Stimulated activated CD4-positive, alpha-beta T cell treated with anti-CD3 and anti-CD28 coated beads, Interleukin-15, amount 100 ng/mL, for 1 hour (primary cell): ENCODE measurements at regions not wholly inside any gene's neighbourhood (a gene's known extent, or its start where the extent isn't known, plus 50 kb on each side); places are given as distances from the start of the nearest gene placed in this dataset.

ENCODE experiments used
- DNase-seq, 2 donors: peaks; one replicate each; pipeline ENCODE4 v3.0.0-alpha.2; 2020; ENCODE audit warnings: low read depth in 1 of 2, low spot score in 1 of 2

DNA sequence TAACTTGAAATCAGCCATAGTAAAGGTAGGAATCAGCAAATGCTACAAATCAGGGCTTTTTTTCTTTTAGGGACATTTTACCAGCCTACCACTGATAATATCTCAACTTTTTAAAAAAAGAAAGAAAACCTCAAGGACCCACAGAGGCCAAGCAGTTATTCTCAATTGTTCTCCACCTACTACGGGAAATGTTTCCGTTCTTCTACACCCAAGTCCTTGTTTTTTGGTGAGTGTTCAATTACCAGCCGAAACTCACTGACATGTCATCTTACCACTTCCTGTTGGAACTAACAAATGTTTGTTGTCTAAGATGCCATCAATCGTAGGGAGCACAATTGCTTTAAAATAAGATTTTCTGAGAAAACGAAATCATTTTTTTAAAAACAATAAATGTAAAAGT is 50.2 kb upstream of the CDK1 start:
- no peak for DNase-seq

DNA sequence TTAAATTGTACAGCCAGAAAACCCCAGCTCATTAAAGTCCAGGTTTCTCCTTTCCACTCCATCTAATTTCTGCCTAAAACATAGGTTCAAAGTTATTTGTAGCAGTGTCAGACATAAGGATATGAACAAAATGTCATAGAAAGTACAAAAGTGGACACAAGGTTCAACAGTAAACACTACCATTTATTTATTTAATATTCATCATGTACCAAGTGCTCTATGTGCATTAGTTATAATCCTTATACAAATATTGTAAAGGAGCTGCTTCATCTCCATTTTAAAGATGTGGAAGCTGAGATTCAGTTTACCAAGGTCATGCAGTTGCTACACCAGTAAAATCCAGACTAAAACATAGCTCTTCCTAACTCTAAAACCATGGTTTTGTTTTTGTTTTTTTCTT is 52.0 kb upstream of the CDK1 start:
- no peak for DNase-seq

DNA sequence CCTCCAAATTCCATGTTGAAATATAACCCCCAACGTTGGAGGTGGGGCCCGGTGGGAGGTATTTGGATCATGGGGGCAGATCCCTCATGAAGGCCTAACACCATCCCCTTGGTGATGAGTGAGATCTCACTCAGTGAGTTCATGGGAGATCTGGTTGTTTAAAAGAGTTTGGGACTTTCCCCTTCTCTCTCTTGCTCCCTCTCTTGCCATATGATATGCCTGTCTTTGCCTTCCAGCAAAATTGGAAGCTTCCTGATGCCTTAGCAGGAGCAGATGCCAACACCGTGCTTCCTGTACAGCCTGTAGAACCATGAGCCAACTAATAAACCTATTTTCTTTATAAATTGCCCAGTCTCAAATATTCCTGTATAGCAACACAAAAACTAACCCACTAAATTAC is 55.7 kb upstream of the CDK1 start:
- DNase-seq = no peak

DNA sequence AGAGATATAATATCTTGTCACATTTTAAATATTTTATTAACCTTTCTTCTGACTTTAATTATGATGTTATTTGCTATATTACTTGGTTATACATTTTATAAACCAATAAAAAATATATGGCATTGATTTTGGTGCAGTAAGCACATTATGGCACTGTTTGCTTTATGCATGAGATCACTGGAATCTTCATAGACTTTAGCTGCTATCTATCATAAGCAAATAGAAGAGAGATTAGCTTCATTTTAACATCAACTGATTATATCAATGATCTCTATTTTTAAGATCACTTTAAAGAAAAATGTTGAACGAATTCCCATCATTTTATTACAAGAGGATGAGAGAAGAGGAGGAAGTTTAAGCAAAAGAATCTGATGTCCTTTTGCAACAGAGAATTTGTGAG is 58.6 kb upstream of the CDK1 start:
- DNase-seq = no peak

DNA sequence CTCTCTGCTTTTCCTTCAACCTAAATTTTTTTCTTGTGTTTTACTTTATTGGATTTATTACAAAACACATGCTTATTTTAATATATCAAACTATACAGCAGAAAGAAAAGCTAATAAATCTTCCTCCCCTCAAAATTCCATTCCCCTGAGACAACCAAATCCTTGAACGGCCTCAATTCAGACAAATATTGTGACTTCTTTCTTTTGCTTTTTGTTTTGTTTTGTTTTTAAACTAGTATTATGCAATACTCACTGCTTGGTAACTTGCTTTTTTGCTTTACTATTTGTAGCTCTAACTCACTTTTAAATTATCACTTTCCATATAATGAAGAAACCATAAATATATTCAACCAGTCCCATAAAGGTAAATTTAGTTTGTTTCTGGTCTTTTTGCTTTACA is 59.4 kb upstream of the CDK1 start:
- no peak for DNase-seq

DNA sequence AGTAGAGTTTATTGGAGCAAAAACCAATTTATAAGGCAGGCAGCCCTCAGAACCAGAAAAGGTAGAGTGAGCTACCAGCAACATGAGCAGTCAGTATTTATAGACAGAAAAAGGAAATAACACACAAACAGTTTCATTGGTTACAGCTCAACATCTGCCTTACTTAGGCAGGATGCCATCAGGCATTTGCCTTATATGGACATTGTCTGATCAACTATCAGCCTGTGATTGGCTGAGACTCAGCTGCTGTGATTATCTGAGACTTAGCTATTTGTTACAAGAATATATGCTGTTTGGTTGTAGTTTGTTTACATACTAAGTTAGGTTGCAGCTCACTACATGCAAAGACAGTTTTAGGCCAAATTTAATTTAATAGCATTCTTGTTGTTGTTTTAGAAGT is 60.4 kb upstream of the CDK1 start:
- DNase-seq = no peak

DNA sequence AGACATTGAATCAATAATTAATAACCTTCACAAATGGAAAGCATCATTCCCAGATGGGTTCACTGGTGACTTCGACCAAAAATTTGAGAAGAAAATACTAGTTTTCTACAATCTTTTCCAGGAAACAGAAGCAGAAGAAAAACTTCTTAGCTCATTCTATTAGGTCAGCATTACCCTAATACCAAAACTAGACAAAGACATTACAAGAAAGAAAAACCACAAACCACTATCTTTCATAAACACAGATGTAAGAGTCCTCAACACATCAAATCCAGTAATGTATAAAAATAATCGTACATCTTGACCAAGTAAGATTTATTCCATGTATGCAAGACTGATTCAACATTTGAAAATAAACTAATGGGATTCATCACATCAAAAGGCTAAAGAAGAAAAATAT is 64.0 kb upstream of the CDK1 start:
- no peak for DNase-seq

DNA sequence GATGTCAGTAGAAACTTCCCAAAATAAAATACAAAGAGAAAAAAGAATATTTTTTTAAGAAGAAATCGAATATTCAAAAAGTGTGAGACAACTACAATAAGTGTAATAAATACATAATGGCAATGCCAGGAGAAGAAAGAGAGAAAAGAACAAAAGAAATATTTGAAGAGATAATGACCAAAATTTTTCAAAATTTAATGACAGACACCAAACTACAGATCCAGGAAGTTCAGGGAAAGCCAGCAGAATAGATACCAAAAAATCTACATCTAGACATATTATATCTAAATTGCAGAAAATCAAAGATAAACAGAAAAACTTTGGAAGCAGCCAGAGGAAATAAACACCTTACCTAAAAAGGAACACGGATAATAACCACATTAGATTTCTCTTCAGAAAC is 66.8 kb upstream of the CDK1 start:
- no peak for DNase-seq

DNA sequence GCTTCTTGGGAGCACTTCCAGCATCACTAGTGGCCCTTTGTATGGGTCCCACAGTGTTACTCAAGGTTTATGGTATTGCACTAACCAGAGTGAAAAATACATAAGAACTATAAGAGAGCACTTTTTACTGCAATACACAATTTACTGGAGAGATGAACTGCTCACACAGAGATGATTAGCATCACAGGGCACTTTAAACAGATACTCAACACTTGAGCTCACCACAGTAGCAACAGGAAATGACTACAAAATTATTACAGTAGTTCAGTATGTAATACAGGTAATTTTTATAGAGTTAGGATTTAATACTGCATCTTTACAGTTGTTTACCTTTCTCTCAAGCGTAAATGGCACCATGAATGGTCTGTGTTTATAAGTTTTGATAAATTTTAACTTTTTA is 68.2 kb upstream of the CDK1 start:
- DNase-seq = no peak

DNA sequence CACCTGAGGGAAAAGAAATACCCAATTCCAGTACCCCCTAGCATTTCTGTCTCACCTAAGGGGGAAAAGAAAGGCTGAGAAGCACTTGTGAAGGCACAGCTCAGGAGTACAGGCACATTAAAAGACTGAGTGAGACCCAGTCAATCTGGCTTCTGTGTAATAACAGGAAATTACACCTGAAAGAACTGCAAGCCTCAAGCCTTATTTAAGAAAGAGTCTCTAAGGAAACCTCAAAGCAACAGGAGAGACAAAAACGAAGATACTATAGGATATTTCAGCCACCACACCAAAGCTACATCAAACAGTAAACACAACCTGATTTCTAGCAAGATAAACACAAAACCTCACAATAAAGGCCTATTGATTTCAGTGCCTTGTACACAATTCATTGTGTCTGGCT is 69.6 kb upstream of the CDK1 start:
- DNase-seq = no peak

DNA sequence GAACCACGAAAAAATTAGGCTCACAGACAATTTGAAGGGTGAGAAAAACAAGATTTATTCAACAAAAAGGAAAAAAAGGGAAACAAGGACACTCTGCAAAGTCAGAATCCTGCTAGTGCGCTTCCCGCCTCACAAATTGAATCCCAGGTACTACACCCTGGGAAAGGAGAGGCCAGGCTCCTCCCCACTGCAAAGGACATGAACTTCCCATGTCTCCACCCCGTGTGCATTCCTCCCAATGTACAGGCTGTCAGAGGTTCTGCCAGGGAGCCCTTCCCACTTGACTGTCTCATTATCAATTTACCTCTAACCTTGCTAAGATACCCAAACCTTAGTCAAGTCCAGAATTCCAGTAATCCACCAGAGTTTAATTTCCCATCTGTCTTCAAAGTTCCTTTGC is 70.4 kb upstream of the CDK1 start:
- no peak for DNase-seq

DNA sequence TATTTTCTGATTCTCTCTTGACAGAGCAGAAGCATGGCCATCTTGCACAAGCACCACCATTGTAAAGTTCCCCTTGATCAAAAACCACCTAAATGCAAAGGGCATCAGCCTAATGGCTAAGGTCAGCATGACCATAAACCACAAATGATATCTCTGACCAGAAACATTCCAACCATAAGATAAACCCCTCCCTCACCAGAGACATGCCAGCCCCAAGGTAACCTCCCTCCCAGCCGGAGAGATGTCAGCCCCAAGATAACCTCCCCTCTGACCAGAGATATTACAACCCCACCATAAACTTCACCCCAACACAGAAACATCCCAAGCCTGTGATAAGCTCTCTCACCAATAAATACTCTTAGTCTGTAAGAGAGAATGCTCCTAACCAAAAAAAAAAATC is 72.1 kb upstream of the CDK1 start:
- no peak for DNase-seq

DNA sequence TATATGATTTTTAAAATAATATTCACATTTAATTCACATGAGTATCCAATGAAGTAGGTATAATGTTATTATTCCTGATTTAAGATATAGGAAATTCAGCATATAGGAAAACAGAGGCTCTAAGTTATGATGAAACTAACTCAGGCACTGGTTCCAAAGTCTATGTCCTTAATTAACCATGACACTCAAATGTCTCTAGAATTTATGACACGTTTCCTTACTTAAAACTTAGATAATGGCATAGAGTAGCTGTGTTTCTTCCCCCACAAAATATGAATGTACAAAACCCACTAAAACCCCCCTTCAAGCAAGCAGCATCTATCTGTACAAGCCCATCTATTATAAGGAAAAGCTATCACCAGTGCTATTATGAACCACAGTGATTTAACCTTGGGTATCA is 72.9 kb upstream of the CDK1 start:
- no peak for DNase-seq

DNA sequence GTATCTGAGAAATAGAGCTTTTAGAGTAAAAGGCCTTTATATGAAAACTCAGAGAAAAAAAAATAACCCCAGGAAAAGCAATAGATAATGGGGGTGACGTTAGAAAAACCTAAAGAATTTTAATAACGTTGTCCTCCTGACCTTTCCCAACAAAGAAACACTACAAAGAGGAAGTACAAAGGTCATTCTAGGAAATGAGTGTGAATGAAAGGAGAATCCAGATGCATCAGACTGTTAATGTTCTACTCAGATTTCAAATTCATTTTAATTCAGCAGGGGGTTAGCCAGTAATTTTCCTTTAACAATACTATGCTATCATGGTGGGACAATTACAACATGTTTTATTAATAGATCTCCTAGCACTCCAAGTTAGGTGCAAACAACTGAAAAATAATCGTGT is 73.8 kb upstream of the CDK1 start:
- no peak for DNase-seq

DNA sequence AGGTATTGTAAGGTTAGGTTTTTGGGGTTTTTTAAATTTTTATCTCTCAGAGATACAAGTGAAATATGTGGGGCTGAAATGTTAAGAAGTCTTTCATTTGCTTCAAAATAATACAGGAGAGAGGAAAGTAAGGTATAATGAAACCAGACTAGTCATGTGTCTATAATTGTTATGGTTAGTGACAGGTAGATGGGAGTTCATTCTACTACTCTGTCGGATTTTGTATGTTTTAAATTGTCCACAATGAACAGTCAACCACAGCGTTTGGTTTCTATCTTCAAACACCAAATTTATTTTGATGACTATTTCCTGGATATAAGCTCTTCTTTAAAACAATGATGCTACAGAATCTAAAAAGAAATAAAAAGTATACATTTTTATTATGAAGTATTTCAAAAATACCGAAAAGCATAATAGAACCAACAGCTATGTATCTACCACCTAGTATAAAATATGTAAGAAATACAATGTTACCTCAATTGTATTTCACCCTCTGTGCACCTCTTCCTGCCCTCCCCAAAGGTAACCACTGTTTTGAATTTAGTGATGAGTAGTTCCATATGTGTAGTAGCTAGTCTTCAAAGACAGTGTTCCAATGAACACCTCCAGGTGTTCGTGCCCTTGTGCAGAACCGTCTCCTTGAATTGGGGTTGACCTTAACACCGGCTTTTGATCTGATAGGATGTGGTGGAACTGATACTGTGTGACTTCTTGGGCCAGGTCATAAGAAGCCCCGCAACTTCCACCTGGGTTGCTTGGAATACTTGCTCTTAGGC is 74.8 kb upstream of the CDK1 start:
- no peak for DNase-seq

DNA sequence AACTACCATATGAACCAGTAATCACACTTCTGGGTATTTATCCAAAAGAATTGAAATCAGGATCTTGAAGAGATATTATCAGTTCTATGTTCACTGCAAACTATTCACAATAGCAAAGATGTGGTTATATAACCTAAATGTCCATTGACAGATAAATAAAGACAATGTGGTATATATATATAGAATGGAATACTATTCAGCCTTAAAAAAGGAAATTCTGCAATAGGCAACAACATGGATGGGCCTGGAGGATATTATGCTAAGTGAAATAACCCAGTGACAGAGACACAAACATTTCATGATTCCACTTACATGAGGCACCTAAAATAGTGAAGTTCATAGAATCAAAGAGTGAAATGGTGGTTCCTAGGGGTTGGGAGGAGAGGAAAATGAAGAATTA is 90.6 kb upstream of the CDK1 start:
- no peak for DNase-seq

DNA sequence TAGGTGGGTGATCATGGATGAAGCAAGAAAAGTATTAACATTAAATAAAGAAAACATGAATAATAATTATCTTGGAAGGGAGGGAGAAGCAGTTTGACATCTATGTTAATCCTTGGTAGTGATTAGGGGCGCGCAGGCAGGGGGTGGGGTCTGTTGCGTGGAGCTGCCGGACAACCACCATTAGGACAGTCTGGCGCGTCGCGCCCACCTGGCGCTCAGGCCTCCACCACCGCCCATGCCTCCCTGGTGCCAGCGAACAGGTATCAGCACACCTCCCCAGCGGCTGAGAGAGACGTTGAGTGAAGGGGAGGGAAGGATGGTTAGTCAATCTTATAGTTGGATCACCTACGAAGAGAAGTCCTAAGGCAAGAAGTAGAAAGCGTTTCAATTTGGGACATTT is 94.2 kb upstream of the CDK1 start:
- no peak for DNase-seq

DNA sequence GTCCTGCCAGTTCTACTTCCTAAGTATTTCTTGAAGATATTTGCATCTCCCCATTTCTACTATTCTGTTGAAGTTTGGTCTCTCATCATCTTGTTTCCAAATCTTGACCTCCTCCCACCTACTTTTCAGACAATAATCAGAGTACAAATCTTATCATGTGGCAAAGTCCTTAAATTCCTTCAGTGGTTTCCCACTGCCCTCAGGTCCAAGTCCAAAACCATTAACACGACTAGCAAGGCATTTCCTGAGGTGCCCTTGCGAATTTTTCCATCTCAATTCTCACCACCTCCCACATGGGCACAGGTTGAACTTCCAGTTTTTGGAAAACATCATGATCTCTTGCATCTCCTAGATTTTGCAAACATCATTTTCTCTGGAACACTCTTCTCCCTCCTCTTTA is 97.2 kb upstream of the CDK1 start:
- DNase-seq = no peak

DNA sequence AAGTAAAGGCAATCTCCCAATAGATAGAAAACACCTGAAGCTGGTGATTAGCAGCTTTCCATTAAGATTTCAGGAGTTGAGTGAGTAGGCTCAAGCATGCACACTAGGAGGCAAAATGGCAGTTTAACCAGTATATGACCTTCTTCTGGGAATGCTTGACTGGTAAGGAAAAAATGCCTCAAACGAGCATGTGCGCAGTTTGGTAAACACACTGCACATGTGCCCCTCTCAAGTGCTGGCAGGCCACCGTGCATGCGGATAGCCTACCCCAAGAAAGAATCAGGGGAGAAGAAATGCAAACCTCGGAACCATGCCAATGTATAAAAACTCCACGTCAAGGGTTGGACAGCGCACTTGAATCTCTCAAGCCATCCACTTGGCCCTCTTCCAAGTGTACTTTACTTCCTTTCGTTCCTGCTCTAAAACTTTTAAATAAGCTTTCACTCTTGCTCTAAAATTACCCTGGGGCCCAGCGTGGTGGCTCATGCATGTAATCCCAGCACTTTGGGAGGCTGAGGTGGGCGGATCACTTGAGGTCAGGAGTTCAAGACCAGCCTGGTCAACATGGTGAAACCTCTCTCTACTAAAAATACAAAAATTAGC is 98.8 kb upstream of the CDK1 start:
- no peak for DNase-seq

DNA sequence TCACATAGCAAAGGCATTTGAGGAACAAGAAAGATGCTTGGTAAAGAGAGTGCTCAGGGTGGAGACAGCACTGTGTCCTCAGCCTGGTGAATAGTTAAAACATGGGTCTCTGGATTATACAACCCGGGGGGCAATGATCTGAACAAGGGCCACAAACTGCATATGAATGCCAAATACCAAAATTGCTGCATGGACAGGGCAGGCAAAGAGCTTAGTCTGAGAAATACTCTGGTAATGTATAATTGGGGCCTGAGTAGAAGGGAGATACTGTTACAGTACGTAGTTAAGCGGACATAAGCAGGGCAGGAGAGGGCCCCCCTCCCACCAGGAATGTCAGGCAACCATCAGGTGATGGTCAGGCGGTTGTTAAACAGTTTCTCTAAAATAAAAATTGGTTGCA is 99.3 kb upstream of the CDK1 start:
- no peak for DNase-seq

DNA sequence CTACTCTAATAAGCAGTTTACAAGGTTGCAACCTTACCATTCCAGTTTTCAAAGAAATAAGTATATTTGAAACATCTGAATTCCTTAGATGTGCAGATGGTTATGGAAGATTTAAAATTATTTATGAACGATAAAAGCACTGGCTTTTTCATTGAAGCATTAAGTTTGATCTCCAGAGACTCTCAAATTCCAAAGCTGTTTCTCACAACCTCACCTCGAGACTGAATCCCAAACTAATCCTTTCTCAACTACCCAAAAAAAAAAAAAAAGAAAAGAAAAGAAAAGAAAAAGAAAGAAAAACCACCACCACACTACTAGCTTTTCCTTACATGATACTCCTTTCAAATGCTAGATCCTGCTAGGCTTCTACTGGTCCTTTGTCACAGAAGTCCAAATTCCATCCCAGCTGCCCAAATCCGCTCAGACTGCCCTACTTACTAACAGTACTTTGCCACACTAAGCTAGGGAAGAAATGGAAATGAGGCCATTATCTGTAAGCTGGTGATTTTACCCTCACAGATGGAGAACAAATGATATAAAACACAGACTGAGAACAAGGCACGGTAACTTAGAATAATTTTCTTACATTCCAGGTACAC is 100.6 kb upstream of the CDK1 start:
- DNase-seq = no peak

DNA sequence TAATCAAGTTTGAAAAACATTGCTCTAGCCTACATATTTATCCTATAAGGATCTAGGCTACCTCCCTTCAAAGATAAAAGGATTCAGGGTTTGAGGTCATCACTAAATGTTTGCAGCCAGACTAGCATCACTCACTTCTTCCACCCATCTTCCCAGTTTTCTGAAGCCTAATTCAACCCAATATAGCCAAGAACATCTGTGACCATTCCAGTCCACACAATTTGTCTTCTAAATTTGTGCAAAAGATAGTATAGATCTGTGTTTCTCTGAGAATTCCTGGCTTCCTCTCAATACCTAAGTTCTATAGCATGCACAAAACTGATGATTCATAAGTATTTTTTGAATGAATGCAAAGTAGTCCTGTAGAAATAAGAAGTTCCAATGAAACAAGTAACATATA is 103.0 kb upstream of the CDK1 start:
- no peak for DNase-seq

DNA sequence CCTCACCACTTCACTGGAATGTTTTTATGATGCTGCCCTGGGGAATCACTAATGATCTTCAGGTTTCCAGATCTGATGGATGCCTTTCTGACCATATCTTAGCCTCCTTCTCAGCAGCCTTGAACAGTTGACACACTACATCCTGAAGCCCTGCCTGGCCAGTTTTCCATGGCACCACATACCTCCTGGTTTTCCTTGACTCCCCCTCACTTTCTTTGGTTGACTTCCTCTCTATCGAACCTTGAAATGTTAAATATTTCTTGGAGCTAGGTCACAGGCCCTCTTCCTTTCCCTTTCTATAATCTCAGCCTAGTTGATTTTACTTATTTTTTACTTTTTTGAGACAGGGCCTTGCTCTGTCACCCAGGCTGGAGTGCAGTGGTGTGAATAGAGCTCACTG is 108.8 kb upstream of the CDK1 start:
- no peak for DNase-seq
